ENCODE measurements at regions not wholly inside any gene's neighbourhood (a gene's known extent, or its start where the extent isn't known, plus 50 kb on each side); places are given as distances from the start of the nearest gene placed in this dataset.

GRCh38 chr20:12207875-12208274 is 290.2 kb downstream of the BTBD3 start:
- Histone ChIP-seq H3K4me1 (ENCODE audit: control insufficient read depth, low read length) (no peaks in the 10 kb centered on the region), H3K27ac (ENCODE audit: low read depth, low read length) (no peak overlapping the region), H3K9me3 (ENCODE audit: control insufficient read depth, insufficient read depth, low read length) (no peaks in the 10 kb centered on the region), H3K27me3 (ENCODE audit: control insufficient read depth, low read length) (no peaks in the 10 kb centered on the region), H4K20me1 (ENCODE audit: control insufficient read depth, insufficient read depth, low read depth, low read length) (no peaks in the 10 kb centered on the region), H3K79me2 (ENCODE audit: control insufficient read depth, low read length) (no peaks in the 10 kb centered on the region), H3K9me2 (replicated peaks; ENCODE audit: control insufficient read depth, low read length) (no peaks in the 10 kb centered on the region), H3K4me2 (ENCODE audit: low read length) (no peak overlapping the region), H3K4me3 (ENCODE audit: low read length) (no peak overlapping the region), H3F3A (ENCODE audit: control insufficient read depth, insufficient read depth) (no peaks in the 10 kb centered on the region), H3K36me3 (ENCODE audit: control insufficient read depth, low read length) (no peaks in the 10 kb centered on the region)
- TF ChIP-seq EZH2phosphoT487 (IDR thresholded peaks at IDR 0.05; ENCODE audit: borderline replicate concordance, low read length) (no peak), CTCF (IDR thresholded peaks at IDR 0.05; ENCODE audit: low read depth, low read length, poor library complexity, severe bottlenecking) (peak; percentile 51)

GRCh38 chr20:12210591-12210990 is 292.9 kb downstream of the BTBD3 start:
- Histone ChIP-seq H3K36me3 (ENCODE audit: control insufficient read depth, low read length) (no peaks in the 10 kb centered on the region), H3K27me3 (ENCODE audit: control insufficient read depth, low read length) (no peaks in the 10 kb centered on the region), H3K27ac (ENCODE audit: low read depth, low read length) (no peak overlapping the region), H3K4me2 (ENCODE audit: low read length) (no peak overlapping the region), H3K4me3 (ENCODE audit: low read length) (no peak overlapping the region), H3K4me1 (ENCODE audit: control insufficient read depth, low read length) (no peaks in the 10 kb centered on the region), H3K9me2 (replicated peaks; ENCODE audit: control insufficient read depth, low read length) (no peaks in the 10 kb centered on the region), H3F3A (ENCODE audit: control insufficient read depth, insufficient read depth) (no peaks in the 10 kb centered on the region), H3K79me2 (ENCODE audit: control insufficient read depth, low read length) (no peaks in the 10 kb centered on the region), H4K20me1 (ENCODE audit: control insufficient read depth, insufficient read depth, low read depth, low read length) (no peaks in the 10 kb centered on the region), H3K9me3 (ENCODE audit: control insufficient read depth, insufficient read depth, low read length) (no peaks in the 10 kb centered on the region)
- TF ChIP-seq CTCF (IDR thresholded peaks at IDR 0.05; ENCODE audit: low read depth, low read length, poor library complexity, severe bottlenecking), result no peak

- no peak overlapping the region for H3K27ac ChIP-seq (ENCODE audit: low read depth, low read length)
- TF ChIP-seq EZH2phosphoT487 (IDR thresholded peaks at IDR 0.05; ENCODE audit: borderline replicate concordance, low read length) (no peak), CTCF (IDR thresholded peaks at IDR 0.05; ENCODE audit: low read depth, low read length, poor library complexity, severe bottlenecking) (no peak)
- H3K27me3 ChIP-seq (ENCODE audit: control insufficient read depth, low read length), result no peaks in the 10 kb centered on the region
- no peaks in the 10 kb centered on the region for H3F3A ChIP-seq (ENCODE audit: control insufficient read depth, insufficient read depth)
- no peaks in the 10 kb centered on the region for H3K36me3 ChIP-seq (ENCODE audit: control insufficient read depth, low read length)
- H3K9me2 ChIP-seq (replicated peaks; ENCODE audit: control insufficient read depth, low read length), result no peaks in the 10 kb centered on the region
- H3K4me3 ChIP-seq (ENCODE audit: low read length), result no peak overlapping the region
- no peak overlapping the region for H3K4me2 ChIP-seq (ENCODE audit: low read length)
- H4K20me1 ChIP-seq (ENCODE audit: control insufficient read depth, insufficient read depth, low read depth, low read length), result no peaks in the 10 kb centered on the region
- no peaks in the 10 kb centered on the region for H3K4me1 ChIP-seq (ENCODE audit: control insufficient read depth, low read length)
- no peaks in the 10 kb centered on the region for H3K79me2 ChIP-seq (ENCODE audit: control insufficient read depth, low read length)
- no peaks in the 10 kb centered on the region for H3K9me3 ChIP-seq (ENCODE audit: control insufficient read depth, insufficient read depth, low read length)
Observed at GRCh38 chr20:12211361-12211760, 293.7 kb downstream of the BTBD3 start.

- H3K4me3 ChIP-seq (ENCODE audit: low read length), result no peak overlapping the region
Observed at GRCh38 chr20:12217382-12217781, 299.7 kb downstream of the BTBD3 start.

More at GRCh38 chr20:12217382-12217781, 299.7 kb downstream of the BTBD3 start:
- Histone ChIP-seq H3K9me2 (replicated peaks; ENCODE audit: control insufficient read depth, low read length) (no peaks in the 10 kb centered on the region), H3K4me2 (ENCODE audit: low read length) (no peak overlapping the region), H3K27ac (ENCODE audit: low read depth, low read length) (no peak overlapping the region), H3F3A (ENCODE audit: control insufficient read depth, insufficient read depth) (no peaks in the 10 kb centered on the region), H3K4me1 (ENCODE audit: control insufficient read depth, low read length) (no peaks in the 10 kb centered on the region), H3K36me3 (ENCODE audit: control insufficient read depth, low read length) (no peaks in the 10 kb centered on the region), H3K27me3 (ENCODE audit: control insufficient read depth, low read length) (no peaks in the 10 kb centered on the region), H4K20me1 (ENCODE audit: control insufficient read depth, insufficient read depth, low read depth, low read length) (no peaks in the 10 kb centered on the region), H3K9me3 (ENCODE audit: control insufficient read depth, insufficient read depth, low read length) (no peaks in the 10 kb centered on the region), H3K79me2 (ENCODE audit: control insufficient read depth, low read length) (no peaks in the 10 kb centered on the region)
- TF ChIP-seq CTCF (IDR thresholded peaks at IDR 0.05; ENCODE audit: low read depth, low read length, poor library complexity, severe bottlenecking) (no peak), EZH2phosphoT487 (IDR thresholded peaks at IDR 0.05; ENCODE audit: borderline replicate concordance, low read length) (no peak)

Measured in DOHH2 (cell line).